HEK293 (cell line): ENCODE measurements at regions not wholly inside any gene's neighbourhood (a gene's known extent, or its start where the extent isn't known, plus 50 kb on each side); places are given as distances from the start of the nearest gene placed in this dataset.
A peak's percentile ranks its signal among the peaks of the same experiment; 100 is the strongest.

Experiments
- BCL11A ChIP-seq: fragments of 450-650 bp; formaldehyde crosslinking; IDR thresholded peaks from 2 replicates; pipeline ENCODE4 v1.5.1; 2016; ENCODE audit warnings: low read depth, missing biosample characterization, missing genetic modification characterization
- KLF10 ChIP-seq: fragments of 450-650 bp; IDR thresholded peaks from 2 replicates; pipeline ENCODE4 v1.5.1; 2018; ENCODE audit warnings: missing biosample characterization, mild to moderate bottlenecking, missing genetic modification characterization
- PRDM1 ChIP-seq: fragments of 450-650 bp; formaldehyde crosslinking; IDR thresholded peaks from 2 replicates; pipeline ENCODE4; 2016; ENCODE audit warnings: missing biosample characterization, missing genetic modification characterization
- REST ChIP-seq: fragments of 450-650 bp; formaldehyde crosslinking; IDR thresholded peaks from 2 replicates; pipeline ENCODE4 v1.5.1; 2016; ENCODE audit warnings: missing biosample characterization, missing genetic modification characterization
- ZBTB10 ChIP-seq: fragments of 450-650 bp; formaldehyde crosslinking; IDR thresholded peaks from 2 replicates; pipeline ENCODE4 v1.5.1; 2016; ENCODE audit warnings: missing biosample characterization, missing genetic modification characterization
- ZBTB48 ChIP-seq: fragments of 450-650 bp; formaldehyde crosslinking; IDR thresholded peaks from 2 replicates; pipeline ENCODE4 v1.5.1; 2016; ENCODE audit warnings: missing biosample characterization, missing genetic modification characterization
- ZBTB8A ChIP-seq: fragments of 450-650 bp; formaldehyde crosslinking; IDR thresholded peaks from 2 replicates; pipeline ENCODE4 v1.5.1; 2016; ENCODE audit warnings: missing biosample characterization, missing genetic modification characterization
- ZNF132 ChIP-seq: fragments of 450-650 bp; formaldehyde crosslinking; IDR thresholded peaks from 2 replicates; pipeline ENCODE4 v1.5.1; 2017; ENCODE audit warnings: missing biosample characterization, missing genetic modification characterization, borderline replicate concordance
- ZNF184 ChIP-seq: fragments of 450-650 bp; IDR thresholded peaks from 2 replicates; pipeline ENCODE4 v1.5.1; 2018; ENCODE audit warnings: missing biosample characterization, mild to moderate bottlenecking, missing genetic modification characterization
- ZNF19 ChIP-seq: fragments of 450-650 bp; formaldehyde crosslinking; IDR thresholded peaks from 2 replicates; pipeline ENCODE4; 2016; ENCODE audit warnings: missing biosample characterization, missing genetic modification characterization, low read depth
- ZNF2 ChIP-seq: fragments of 450-650 bp; formaldehyde crosslinking; IDR thresholded peaks from 2 replicates; pipeline ENCODE4 v1.5.1; 2016; ENCODE audit warnings: missing biosample characterization, missing genetic modification characterization
- ZNF202 ChIP-seq: fragments of 450-650 bp; formaldehyde crosslinking; IDR thresholded peaks from 2 replicates; pipeline ENCODE4 v1.5.1; 2016; ENCODE audit warnings: missing biosample characterization, missing genetic modification characterization, borderline replicate concordance
- ZNF26 ChIP-seq: fragments of 450-650 bp; formaldehyde crosslinking; IDR thresholded peaks from 2 replicates; pipeline ENCODE4 v1.5.1; 2016; ENCODE audit warnings: missing biosample characterization, missing genetic modification characterization
- ZNF394 ChIP-seq: fragments of 450-650 bp; formaldehyde crosslinking; IDR thresholded peaks from 2 replicates; pipeline ENCODE4 v1.5.1; 2016; ENCODE audit warnings: missing biosample characterization, missing genetic modification characterization, mild to moderate bottlenecking, moderate library complexity, borderline replicate concordance
- ZNF398 ChIP-seq: fragments of 450-650 bp; formaldehyde crosslinking; IDR thresholded peaks from 2 replicates; pipeline ENCODE4 v1.5.1; 2017; ENCODE audit warnings: missing biosample characterization, missing genetic modification characterization
- ZNF518A ChIP-seq: fragments of 450-650 bp; formaldehyde crosslinking; conservative IDR thresholded peaks from 2 replicates; pipeline ENCODE4 v1.5.1; 2016; ENCODE audit warnings: low read depth, missing biosample characterization, missing genetic modification characterization
- ZNF555 ChIP-seq: fragments of 450-650 bp; formaldehyde crosslinking; conservative IDR thresholded peaks from 2 replicates; pipeline ENCODE4 v1.5.1; 2017; ENCODE audit warnings: missing biosample characterization, mild to moderate bottlenecking, missing genetic modification characterization, inconsistent platforms
- ZNF558 ChIP-seq: fragments of 450-650 bp; formaldehyde crosslinking; IDR thresholded peaks from 2 replicates; pipeline ENCODE4 v1.5.1; 2016; ENCODE audit warnings: missing biosample characterization, missing genetic modification characterization
- ZNF670 ChIP-seq: fragments of 450-650 bp; formaldehyde crosslinking; IDR thresholded peaks from 2 replicates; pipeline ENCODE4 v1.5.1; 2016; ENCODE audit warnings: missing biosample characterization, missing genetic modification characterization, low read depth
- ZNF692 ChIP-seq: fragments of 450-650 bp; formaldehyde crosslinking; IDR thresholded peaks from 2 replicates; pipeline ENCODE4 v1.5.1; 2016; ENCODE audit warnings: missing biosample characterization, missing genetic modification characterization

GRCh38 chr20:56957737-56958553, 308.5 kb downstream of the BMP7 start (continued):
- TF ChIP-seq ZNF518A (tag by site-specific recombination), result 0 out of 2 replicates have a peak, but pooled peaks have one; percentile 37
- no peak for TF ChIP-seq ZNF558 (tag by site-specific recombination)
- no peak for TF ChIP-seq ZBTB10
- TF ChIP-seq ZBTB8A, result peak; percentile 77; the same call in 1 of the 2 replicates
- TF ChIP-seq ZNF26 (tag by site-specific recombination), result no peak
- TF ChIP-seq KLF10, result no peak
- no peak for TF ChIP-seq ZNF184 (tag by site-specific recombination)
- TF ChIP-seq REST (tag by site-specific recombination), result no peak
- no peak for TF ChIP-seq ZNF670 (tag by site-specific recombination)
- no peak for TF ChIP-seq ZBTB48 (tag by site-specific recombination)
- no peak for TF ChIP-seq ZNF2 (tag by site-specific recombination)
- no peak for TF ChIP-seq ZNF202 (tag by site-specific recombination)
- TF ChIP-seq ZNF692 (tag by site-specific recombination), result peak; percentile 73
- no peak for TF ChIP-seq ZNF555
- no peak for TF ChIP-seq ZNF394
- TF ChIP-seq PRDM1, result no peak
- TF ChIP-seq ZNF19 (tag by site-specific recombination), result no peak
- TF ChIP-seq ZNF132, result no peak
- peak; percentile 24; the same call in 1 of the 2 replicates for TF ChIP-seq BCL11A (tag by site-specific recombination)
- 0 out of 2 replicates have a peak, but pooled peaks have one; percentile 35 for TF ChIP-seq ZNF398
